ENCODE measurements at regions not wholly inside any gene's neighbourhood (a gene's known extent, or its start where the extent isn't known, plus 50 kb on each side); places are given as distances from the start of the nearest gene placed in this dataset.

DNA sequence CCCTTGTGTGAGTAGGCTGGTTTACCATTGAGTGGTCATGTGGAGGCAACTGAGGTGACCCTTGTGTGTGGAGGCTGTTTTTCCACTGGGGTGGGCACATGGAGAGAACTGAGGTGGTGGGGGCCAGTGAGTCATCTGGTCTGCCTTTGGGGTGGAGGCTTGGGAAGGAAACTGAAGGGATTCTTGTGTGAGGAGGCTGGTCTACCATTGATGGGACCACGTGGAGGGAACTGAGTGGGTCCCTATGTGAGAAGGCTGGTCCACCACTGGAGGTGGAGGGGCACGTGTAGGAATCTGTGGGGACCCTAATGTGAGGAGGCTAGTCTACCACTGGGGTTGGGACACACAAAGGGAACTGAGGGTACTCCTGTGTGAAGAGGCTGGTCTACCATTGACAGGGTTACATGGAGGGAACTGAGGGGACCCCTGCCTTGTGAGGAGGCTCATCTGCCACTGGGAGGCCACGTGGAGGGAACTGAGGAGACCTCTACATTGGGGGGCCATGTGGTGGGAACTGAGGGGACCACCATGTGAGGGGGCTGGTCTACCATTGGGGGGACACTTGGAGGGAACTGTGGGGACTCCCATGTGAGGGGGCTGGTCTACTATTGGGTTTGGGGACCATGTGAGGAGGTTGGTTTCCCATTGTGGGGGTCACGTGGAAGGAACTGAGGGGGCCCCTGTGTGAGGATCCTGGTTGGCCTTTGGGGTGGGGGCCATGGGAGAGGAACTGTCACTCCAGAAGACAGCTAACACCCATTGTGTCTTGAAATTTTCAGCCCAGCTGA lies 164.5 kb downstream of the WNT7A start:
- Histone ChIP-seq H3K4me3 (ENCODE audit: extremely low read depth, insufficient read depth, low read length, poor library complexity, severe bottlenecking) (no peak overlapping the region), H3K36me3 (ENCODE audit: control insufficient read depth, insufficient read depth, low read length) (no peaks in the 10 kb centered on the region), H3K4me1 (ENCODE audit: control insufficient read depth, insufficient read depth, low read length, poor library complexity, severe bottlenecking) (no peaks in the 10 kb centered on the region), H3K9me3 (ENCODE audit: control insufficient read depth, low read length) (peaks cover 17% of the 10 kb centered on the region), H3K27ac (ENCODE audit: low read depth, low read length, severe bottlenecking) (no peak overlapping the region)
- 82 to 92% methylated on average over 2 to 4 of the region's 4 CpGs for WGBS, 2 experiments (ENCODE audit: insufficient coverage in 2 of 2)

DNA sequence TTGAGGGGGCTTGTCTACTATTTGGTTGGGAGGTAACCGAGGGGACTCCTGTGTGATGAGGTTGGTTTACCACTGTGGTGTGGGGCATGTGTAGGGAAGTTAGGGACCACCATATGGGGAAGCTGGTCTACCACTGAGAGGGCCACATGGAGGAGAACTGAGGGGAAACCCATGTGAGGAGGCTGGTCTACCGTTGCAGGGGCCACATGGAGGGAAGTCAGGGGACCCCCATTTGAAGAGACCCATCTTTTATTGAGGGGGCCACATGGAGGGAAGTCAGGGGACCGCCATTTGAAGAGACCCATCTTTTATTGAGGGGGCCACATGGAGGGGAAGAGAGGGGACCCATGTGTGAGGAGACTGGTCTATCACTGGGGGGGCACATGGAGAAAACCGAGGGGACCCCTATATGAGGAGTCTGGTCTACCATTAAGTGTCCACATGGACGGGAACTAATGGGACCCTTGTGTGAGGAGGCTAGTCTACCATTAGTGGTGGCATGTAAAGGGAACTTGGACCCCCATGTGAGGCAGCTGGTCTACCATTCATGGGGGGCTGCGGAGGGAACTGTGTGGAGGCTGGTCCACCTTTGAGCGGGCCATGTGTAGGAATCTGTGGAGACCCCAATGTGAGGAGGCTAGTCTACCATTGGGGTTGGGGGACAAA lies 165.5 kb downstream of the FBLN2 start:
- 88 to 94% methylated on average over 5 to 7 of the region's 7 CpGs for WGBS, 2 experiments (ENCODE audit: insufficient coverage in 2 of 2)

DNA sequence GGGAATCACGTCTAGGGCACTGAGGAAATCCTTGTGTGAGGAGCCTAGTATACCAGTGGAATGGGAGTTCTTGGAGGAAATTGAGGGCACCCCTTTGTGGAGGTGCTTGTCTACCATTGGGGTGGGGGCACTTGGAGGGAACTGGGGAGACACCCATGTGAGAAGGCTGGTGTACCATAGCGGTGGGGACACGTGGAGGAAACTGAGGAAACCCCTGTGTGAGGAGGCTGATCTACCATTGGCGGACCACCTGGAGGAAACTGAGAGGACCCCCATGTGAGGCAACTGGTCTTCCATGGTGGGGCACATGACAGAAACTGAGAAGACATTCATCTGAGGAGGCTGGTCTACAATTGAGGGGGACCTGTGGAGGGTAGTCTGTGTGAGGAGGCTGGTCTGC lies 164.5 kb downstream of the FBLN2 start:
- Histone ChIP-seq H3K4me1 (ENCODE audit: control insufficient read depth, insufficient read depth, low read length, poor library complexity, severe bottlenecking) (no peaks in the 10 kb centered on the region), H3K4me3 (ENCODE audit: extremely low read depth, insufficient read depth, low read length, poor library complexity, severe bottlenecking) (no peak overlapping the region), H3K9me3 (ENCODE audit: control insufficient read depth, low read length) (peaks cover 17% of the 10 kb centered on the region), H3K36me3 (ENCODE audit: control insufficient read depth, insufficient read depth, low read length) (no peaks in the 10 kb centered on the region), H3K27ac (ENCODE audit: low read depth, low read length, severe bottlenecking) (no peak overlapping the region)
- 86 to 87% methylated on average over 4 of the region's 4 CpGs for WGBS, 2 experiments (ENCODE audit: insufficient coverage in 2 of 2)

More for the DNA sequence above, 165.5 kb downstream of the FBLN2 start:
- no peak overlapping the region for H3K4me3 ChIP-seq (ENCODE audit: extremely low read depth, insufficient read depth, low read length, poor library complexity, severe bottlenecking)
- no peaks in the 10 kb centered on the region for H3K36me3 ChIP-seq (ENCODE audit: control insufficient read depth, insufficient read depth, low read length)
- H3K9me3 ChIP-seq (ENCODE audit: control insufficient read depth, low read length), result peaks cover 17% of the 10 kb centered on the region
- H3K27ac ChIP-seq (ENCODE audit: low read depth, low read length, severe bottlenecking), result no peak overlapping the region
- no peaks in the 10 kb centered on the region for H3K4me1 ChIP-seq (ENCODE audit: control insufficient read depth, insufficient read depth, low read length, poor library complexity, severe bottlenecking)

DNA sequence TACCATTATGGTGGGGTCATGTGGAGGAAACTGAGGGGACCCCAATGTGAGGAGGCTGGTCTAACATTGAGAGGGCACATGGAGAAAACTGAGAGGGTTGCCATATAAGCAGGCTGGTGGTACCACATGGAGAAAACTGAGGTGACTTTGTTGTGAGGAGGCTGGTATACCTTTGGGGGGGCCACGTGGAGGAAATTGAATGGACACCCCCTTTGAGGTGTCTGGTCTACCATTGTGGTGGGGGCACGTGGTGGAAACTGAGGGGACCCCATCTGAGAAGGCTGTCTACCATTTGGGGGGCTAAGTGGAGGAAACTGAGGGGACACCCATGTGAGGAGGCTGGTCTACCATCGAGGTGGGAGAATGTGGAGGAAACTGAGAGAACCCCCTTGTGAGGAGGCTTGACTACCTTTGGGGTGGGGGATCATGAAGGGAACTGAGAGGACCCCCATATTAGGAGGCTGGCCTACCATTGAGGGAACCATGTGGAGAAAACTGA lies 163.8 kb downstream of the FBLN2 start:
- 54 to 80% methylated on average over 3 of the region's 3 CpGs for WGBS, 2 experiments (ENCODE audit: insufficient coverage in 2 of 2)
- H3K4me1 ChIP-seq (ENCODE audit: control insufficient read depth, insufficient read depth, low read length, poor library complexity, severe bottlenecking), result no peaks in the 10 kb centered on the region

DNA sequence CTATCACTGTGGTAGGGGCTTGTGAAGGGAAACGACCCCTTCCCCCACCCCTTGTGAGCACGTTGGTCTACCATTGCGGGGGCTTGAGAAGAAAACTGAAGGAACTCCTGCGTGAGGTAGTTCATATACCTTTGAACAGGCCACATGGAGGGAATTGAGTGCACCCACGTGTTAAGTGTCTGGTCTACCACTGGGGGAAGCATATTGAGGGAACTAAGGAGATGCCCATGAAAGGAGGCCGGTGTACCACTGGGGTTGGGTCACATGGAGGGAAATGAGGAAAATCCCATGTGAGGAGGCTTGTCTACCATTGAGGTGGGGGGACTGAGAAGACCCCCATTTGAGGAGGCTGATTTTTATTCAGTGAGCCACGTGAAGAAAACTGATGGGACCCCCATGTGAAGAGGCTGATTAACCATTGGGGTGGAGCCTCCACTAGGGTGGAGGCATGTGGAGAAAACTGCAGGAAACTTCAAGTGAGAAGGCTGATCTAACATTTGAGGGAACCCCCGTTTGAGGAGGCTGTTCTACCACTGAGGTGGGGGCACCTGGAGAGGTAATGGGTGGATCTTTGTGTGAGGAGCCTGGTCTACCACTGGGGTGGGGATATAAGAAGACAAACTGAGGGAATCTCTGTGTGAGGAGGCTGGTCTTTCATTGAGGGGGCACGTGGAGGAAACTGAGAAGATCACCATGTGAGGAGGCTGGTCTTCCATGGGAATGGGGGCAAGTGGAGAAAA lies 163.2 kb downstream of the FBLN2 start:
- Histone ChIP-seq H3K4me1 (ENCODE audit: control insufficient read depth, insufficient read depth, low read length, poor library complexity, severe bottlenecking) (no peaks in the 10 kb centered on the region), H3K36me3 (ENCODE audit: control insufficient read depth, insufficient read depth, low read length) (no peaks in the 10 kb centered on the region), H3K27ac (ENCODE audit: low read depth, low read length, severe bottlenecking) (no peak overlapping the region), H3K9me3 (ENCODE audit: control insufficient read depth, low read length) (peaks cover 17% of the 10 kb centered on the region), H3K4me3 (ENCODE audit: extremely low read depth, insufficient read depth, low read length, poor library complexity, severe bottlenecking) (no peak overlapping the region)
- WGBS, 2 experiments (ENCODE audit: insufficient coverage in 2 of 2), result 67 to 75% methylated on average over 5 to 7 of the region's 9 CpGs

More for the DNA sequence above, 163.8 kb downstream of the FBLN2 start:
- no peak overlapping the region for H3K27ac ChIP-seq (ENCODE audit: low read depth, low read length, severe bottlenecking)
- H3K4me3 ChIP-seq (ENCODE audit: extremely low read depth, insufficient read depth, low read length, poor library complexity, severe bottlenecking), result no peak overlapping the region
- H3K9me3 ChIP-seq (ENCODE audit: control insufficient read depth, low read length), result peaks cover 17% of the 10 kb centered on the region
- no peaks in the 10 kb centered on the region for H3K36me3 ChIP-seq (ENCODE audit: control insufficient read depth, insufficient read depth, low read length)

DNA sequence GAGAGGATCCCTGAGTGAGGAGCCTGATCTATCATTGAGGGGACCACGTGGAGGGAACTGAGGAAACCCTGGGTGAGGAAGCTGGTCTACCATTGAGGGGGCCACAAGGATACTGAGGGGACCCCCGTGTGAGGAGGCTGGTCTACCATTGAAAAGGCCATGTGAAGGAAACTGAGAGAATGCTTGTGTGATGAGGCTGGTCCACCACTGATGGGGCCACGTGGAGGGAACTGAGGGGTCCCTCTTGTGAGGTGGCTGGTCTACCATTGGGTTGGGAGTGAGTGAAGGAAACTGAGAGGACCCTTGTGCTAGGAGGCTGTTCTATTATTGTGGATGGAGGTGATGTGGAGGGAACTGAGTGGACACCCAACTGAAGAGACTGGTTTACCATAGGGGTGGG lies 161.3 kb downstream of the FBLN2 start:
- no peak overlapping the region for H3K4me3 ChIP-seq (ENCODE audit: extremely low read depth, insufficient read depth, low read length, poor library complexity, severe bottlenecking)
- WGBS, 2 experiments (ENCODE audit: insufficient coverage in 2 of 2), result 63 to 74% methylated on average over 3 of the region's 3 CpGs
- H3K4me1 ChIP-seq (ENCODE audit: control insufficient read depth, insufficient read depth, low read length, poor library complexity, severe bottlenecking), result no peaks in the 10 kb centered on the region
- no peaks in the 10 kb centered on the region for H3K36me3 ChIP-seq (ENCODE audit: control insufficient read depth, insufficient read depth, low read length)
- H3K9me3 ChIP-seq (ENCODE audit: control insufficient read depth, low read length), result peaks cover 17% of the 10 kb centered on the region
- no peak overlapping the region for H3K27ac ChIP-seq (ENCODE audit: low read depth, low read length, severe bottlenecking)

DNA sequence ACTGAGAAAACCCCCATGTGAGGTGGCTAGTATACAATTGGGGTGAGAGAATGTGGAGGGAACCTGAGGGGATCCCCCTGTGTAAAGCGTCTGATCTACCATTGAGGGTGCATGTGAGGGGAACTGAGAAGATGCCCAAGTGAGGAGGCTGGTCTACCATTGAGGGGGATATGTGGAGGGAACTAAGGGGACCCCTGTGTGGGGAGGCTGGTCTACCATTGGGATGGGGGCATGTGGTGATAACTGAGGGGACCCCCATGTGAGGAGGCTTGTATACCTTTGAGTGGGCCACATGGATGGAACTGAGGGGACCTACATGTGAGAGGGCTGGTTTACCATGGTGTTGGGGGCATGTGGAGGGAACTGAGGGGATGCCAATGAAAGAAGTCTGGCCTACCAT lies 160.8 kb downstream of the FBLN2 start:
- Histone ChIP-seq H3K36me3 (ENCODE audit: control insufficient read depth, insufficient read depth, low read length) (no peaks in the 10 kb centered on the region), H3K27ac (ENCODE audit: low read depth, low read length, severe bottlenecking) (no peak overlapping the region), H3K4me1 (ENCODE audit: control insufficient read depth, insufficient read depth, low read length, poor library complexity, severe bottlenecking) (no peaks in the 10 kb centered on the region), H3K9me3 (ENCODE audit: control insufficient read depth, low read length) (peaks cover 13% of the 10 kb centered on the region), H3K4me3 (ENCODE audit: extremely low read depth, insufficient read depth, low read length, poor library complexity, severe bottlenecking) (no peak overlapping the region)
- 86 to 89% methylated on average over 1 of the region's 1 CpG for WGBS, 2 experiments (ENCODE audit: insufficient coverage in 2 of 2)

DNA sequence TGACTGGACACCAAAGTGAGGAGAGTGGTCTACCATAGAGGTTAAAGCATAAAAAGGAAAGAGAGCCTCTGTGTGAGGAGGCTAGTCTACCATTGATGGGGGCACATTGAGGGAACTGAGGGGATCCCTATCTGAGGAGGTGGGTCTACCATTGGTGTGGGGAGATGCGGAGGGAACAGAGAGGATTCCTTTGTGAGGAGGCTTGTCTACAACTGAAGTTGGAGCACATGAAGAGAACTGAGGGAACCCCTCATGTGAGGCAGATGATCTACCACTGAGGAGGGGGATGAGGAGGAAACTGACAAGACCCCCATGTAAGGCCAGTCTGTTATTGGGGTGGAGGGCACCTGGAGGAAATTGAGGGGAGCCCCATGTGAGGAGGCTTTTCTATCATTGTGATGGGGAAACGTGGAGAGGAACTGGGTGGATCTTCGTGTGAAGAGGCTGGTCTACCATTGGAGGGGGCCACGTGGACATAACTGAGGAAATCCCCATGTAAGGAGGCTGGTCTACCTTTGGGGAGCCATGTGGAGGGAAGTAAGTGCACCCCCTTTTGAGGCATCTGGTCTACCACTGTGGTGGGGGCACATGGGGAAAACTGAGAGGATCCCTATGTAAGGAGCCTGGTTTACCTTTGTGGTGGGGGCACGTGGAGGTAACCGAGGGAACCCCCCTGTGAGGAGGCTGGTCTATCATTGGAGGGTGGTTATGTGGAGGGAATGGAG lies 160.1 kb downstream of the FBLN2 start:
- WGBS, 2 experiments (ENCODE audit: insufficient coverage in 2 of 2), result 70 to 78% methylated on average over 4 to 6 of the region's 6 CpGs
- Histone ChIP-seq H3K4me1 (ENCODE audit: control insufficient read depth, insufficient read depth, low read length, poor library complexity, severe bottlenecking) (no peaks in the 10 kb centered on the region), H3K9me3 (ENCODE audit: control insufficient read depth, low read length) (peaks cover 7% of the 10 kb centered on the region), H3K4me3 (ENCODE audit: extremely low read depth, insufficient read depth, low read length, poor library complexity, severe bottlenecking) (no peak overlapping the region), H3K36me3 (ENCODE audit: control insufficient read depth, insufficient read depth, low read length) (no peaks in the 10 kb centered on the region), H3K27ac (ENCODE audit: low read depth, low read length, severe bottlenecking) (no peak overlapping the region)

DNA sequence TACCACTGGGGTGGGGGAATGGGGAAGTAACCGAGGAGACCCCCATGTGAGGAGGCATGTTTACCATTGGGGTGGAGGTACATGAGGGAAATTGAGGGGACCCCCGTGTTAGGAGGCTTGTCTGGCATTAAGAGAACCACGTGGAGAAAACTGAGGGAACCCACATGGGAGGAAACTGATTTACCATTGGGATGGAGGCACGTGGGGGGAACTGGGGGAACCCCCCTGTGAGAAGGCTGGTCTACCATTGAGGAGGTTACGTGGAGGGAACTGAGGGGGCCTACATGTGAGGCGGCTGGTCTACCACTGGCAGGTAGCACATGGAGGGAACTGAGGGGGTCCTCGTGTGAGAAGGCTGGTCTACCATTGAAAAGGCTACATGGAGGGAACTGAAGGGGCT lies 159.4 kb downstream of the FBLN2 start:
- no peak overlapping the region for H3K4me3 ChIP-seq (ENCODE audit: extremely low read depth, insufficient read depth, low read length, poor library complexity, severe bottlenecking)
- H3K36me3 ChIP-seq (ENCODE audit: control insufficient read depth, insufficient read depth, low read length), result no peaks in the 10 kb centered on the region
- WGBS, 2 experiments (ENCODE audit: insufficient coverage in 2 of 2), result 75 to 84% methylated on average over 7 of the region's 7 CpGs
- H3K27ac ChIP-seq (ENCODE audit: low read depth, low read length, severe bottlenecking), result no peak overlapping the region
- H3K9me3 ChIP-seq (ENCODE audit: control insufficient read depth, low read length), result peaks cover 7% of the 10 kb centered on the region
- H3K4me1 ChIP-seq (ENCODE audit: control insufficient read depth, insufficient read depth, low read length, poor library complexity, severe bottlenecking), result no peaks in the 10 kb centered on the region

DNA sequence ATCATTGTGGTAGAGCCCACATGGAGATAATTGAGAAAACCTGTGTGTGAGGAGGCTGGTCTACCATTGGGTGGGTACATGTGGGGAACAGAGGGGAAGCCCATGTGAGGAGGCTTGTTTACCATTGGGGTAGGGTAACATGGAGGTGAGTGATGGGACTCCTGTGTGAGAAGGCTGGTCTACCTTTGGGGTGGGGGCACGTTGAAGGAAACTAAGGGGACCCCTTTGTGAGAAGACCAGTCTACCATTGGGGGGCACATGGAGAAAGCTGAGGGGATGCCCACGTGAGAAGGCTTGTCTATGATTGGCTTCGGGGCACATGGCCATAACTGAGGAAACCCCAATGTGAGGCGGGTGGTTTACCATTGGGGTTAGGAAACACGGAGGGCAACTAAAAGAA lies 158.5 kb downstream of the FBLN2 start:
- Histone ChIP-seq H3K27ac (ENCODE audit: low read depth, low read length, severe bottlenecking) (no peak overlapping the region), H3K36me3 (ENCODE audit: control insufficient read depth, insufficient read depth, low read length) (no peaks in the 10 kb centered on the region), H3K4me3 (ENCODE audit: extremely low read depth, insufficient read depth, low read length, poor library complexity, severe bottlenecking) (no peak overlapping the region), H3K4me1 (ENCODE audit: control insufficient read depth, insufficient read depth, low read length, poor library complexity, severe bottlenecking) (no peaks in the 10 kb centered on the region), H3K9me3 (ENCODE audit: control insufficient read depth, low read length) (peaks cover 2% of the 10 kb centered on the region)
- WGBS, 2 experiments (ENCODE audit: insufficient coverage in 2 of 2), result 70 to 85% methylated on average over 5 of the region's 5 CpGs
